Endodermal cell (in vitro differentiated cells): ENCODE measurements at regions not wholly inside any gene's neighbourhood (a gene's known extent, or its start where the extent isn't known, plus 50 kb on each side); places are given as distances from the start of the nearest gene placed in this dataset.

ENCODE experiments used
- DNase-seq: peaks from one replicate; pipeline ENCODE4 v3.0.0-alpha.2; 2017
- H3K27ac ChIP-seq: 2 replicates; pipeline ENCODE4 v1.5.1; 2013; ENCODE audit warnings: mild to moderate bottlenecking, low read depth, low read length, moderate library complexity
- H3K27me3 ChIP-seq: 2 replicates; pipeline ENCODE4 v1.6.1; 2013; ENCODE audit warnings: mild to moderate bottlenecking, low read length, moderate library complexity; ENCODE audit not compliant: insufficient read depth, control insufficient read depth, poor library complexity, severe bottlenecking
- H3K36me3 ChIP-seq: 2 replicates; pipeline ENCODE4 v1.7.0; 2013; ENCODE audit warnings: mild to moderate bottlenecking, low read length, moderate library complexity; ENCODE audit not compliant: control insufficient read depth, insufficient read depth
- H3K4me1 ChIP-seq: one replicate; pipeline ENCODE4 v1.7.0; 2013; ENCODE audit warnings: low read length; ENCODE audit not compliant: control insufficient read depth, insufficient read depth
- H3K4me3 ChIP-seq: 2 replicates; pipeline ENCODE4 v1.5.1; 2013; ENCODE audit warnings: mild to moderate bottlenecking, low read length, moderate library complexity
- H3K9ac ChIP-seq: 2 replicates; pipeline ENCODE4 v1.6.1; 2013; ENCODE audit warnings: mild to moderate bottlenecking, low read length, moderate library complexity; ENCODE audit not compliant: poor library complexity, severe bottlenecking; ENCODE audit errors: extremely low read depth
- H3K9me3 ChIP-seq: 2 replicates; pipeline ENCODE4 v1.6.1; 2013; ENCODE audit warnings: mild to moderate bottlenecking, low read length, moderate library complexity; ENCODE audit not compliant: control insufficient read depth
- H3K27ac Mint-ChIP-seq: 2 replicates; pipeline ENCODE4 v1.8.0; 2020; ENCODE audit warnings: mixed read lengths
- H3K27me3 Mint-ChIP-seq: 2 replicates; pipeline ENCODE4 v1.8.0; 2021; ENCODE audit warnings: mild to moderate bottlenecking, mixed read lengths; ENCODE audit not compliant: insufficient read depth
- H3K36me3 Mint-ChIP-seq: 2 replicates; pipeline ENCODE4 v1.8.0; 2020; ENCODE audit warnings: low read depth, mixed read lengths
- H3K4me1 Mint-ChIP-seq: 2 replicates; pipeline ENCODE4 v1.8.0; 2020; ENCODE audit warnings: mixed read lengths
- H3K4me3 Mint-ChIP-seq: 2 replicates; pipeline ENCODE4 v1.8.0; 2020; ENCODE audit warnings: mild to moderate bottlenecking, moderate library complexity, mixed read lengths
- H3K9me3 Mint-ChIP-seq: 2 replicates; pipeline ENCODE4 v1.8.0; 2020; ENCODE audit warnings: mild to moderate bottlenecking, mixed read lengths
- CTCF ChIP-seq: fragments of 200-600 bp; sonication (generic); conservative IDR thresholded peaks from 2 replicates; pipeline ENCODE4 v1.5.0; 2021; ENCODE audit warnings: antibody characterized with exemption, mild to moderate bottlenecking
- WGBS, 2 experiments: methylation state at CpG; one replicate each; pipeline versions ENCODE4 v1.1.5 to v1.1.7; 2013; ENCODE audit warnings: missing lambda C conversion rate in 2 of 2, mixed read lengths in 1 of 2; ENCODE audit not compliant: insufficient coverage in 1 of 2, insufficient read length in 1 of 2; 5-methylcytosine and 5-hydroxymethylcytosine counted together

GRCh38 chr3:124610130-124610529 lies 120.1 kb upstream of the UMPS start:
- Mint-ChIP-seq H3K36me3 (no peaks in the 10 kb centered on the region), H3K27me3 (no peaks in the 10 kb centered on the region), H3K27ac (no peak overlapping the region), H3K9me3 (no peaks in the 10 kb centered on the region), H3K4me3 (no peak overlapping the region), H3K4me1 (peaks cover 18% of the 10 kb centered on the region)
- Histone ChIP-seq H3K9me3 (no peaks in the 10 kb centered on the region), H3K9ac (no peak overlapping the region), H3K36me3 (no peaks in the 10 kb centered on the region), H3K27ac (no peak overlapping the region), H3K4me1 (peaks cover 5% of the 10 kb centered on the region), H3K27me3 (no peaks in the 10 kb centered on the region), H3K4me3 (no peak overlapping the region)
- no peak for DNase-seq
- 91 to 100% methylated on average over 1 of the region's 1 CpG for WGBS, 2 experiments
- no peak for TF ChIP-seq CTCF

GRCh38 chr3:124611520-124611919 lies 118.7 kb upstream of the UMPS start:
- H3K4me1 Mint-ChIP-seq: peaks cover 18% of the 10 kb centered on the region
- no peak overlapping the region for H3K27ac ChIP-seq
- no peak overlapping the region for H3K4me3 ChIP-seq
- H3K27me3 Mint-ChIP-seq: no peaks in the 10 kb centered on the region
- H3K27me3 ChIP-seq: no peaks in the 10 kb centered on the region
- H3K36me3 ChIP-seq: no peaks in the 10 kb centered on the region
- WGBS, 2 experiments: 78 to 85% methylated on average over 3 to 4 of the region's 4 CpGs
- no peaks in the 10 kb centered on the region for H3K36me3 Mint-ChIP-seq
- H3K9ac ChIP-seq: no peak overlapping the region
- no peaks in the 10 kb centered on the region for H3K9me3 ChIP-seq
- TF ChIP-seq CTCF: no peak
- H3K9me3 Mint-ChIP-seq: no peaks in the 10 kb centered on the region
- H3K4me3 Mint-ChIP-seq: no peak overlapping the region
- H3K27ac Mint-ChIP-seq: no peak overlapping the region
- DNase-seq: no peak
- peaks cover 5% of the 10 kb centered on the region for H3K4me1 ChIP-seq

- no peak overlapping the region for H3K4me3 Mint-ChIP-seq
- no peak for TF ChIP-seq CTCF
- no peaks in the 10 kb centered on the region for H3K27me3 Mint-ChIP-seq
- H3K4me1 ChIP-seq: peaks cover 8% of the 10 kb centered on the region
- H3K4me3 ChIP-seq: no peak overlapping the region
- H3K4me1 Mint-ChIP-seq: peaks cover 26% of the 10 kb centered on the region
- H3K36me3 Mint-ChIP-seq: no peaks in the 10 kb centered on the region
- no peaks in the 10 kb centered on the region for H3K27me3 ChIP-seq
- no peaks in the 10 kb centered on the region for H3K36me3 ChIP-seq
- no peak overlapping the region for H3K27ac ChIP-seq
- DNase-seq: no peak
- H3K9me3 Mint-ChIP-seq: no peaks in the 10 kb centered on the region
- no peak overlapping the region for H3K27ac Mint-ChIP-seq
- H3K9me3 ChIP-seq: no peaks in the 10 kb centered on the region
- H3K9ac ChIP-seq: no peak overlapping the region
- 94 to 100% methylated on average over 1 of the region's 1 CpG for WGBS, 2 experiments
These were observed 114.2 kb upstream of the UMPS start for GRCh38 chr3:124615896-124616543.
